Neutrophil (primary cell): ENCODE measurements at regions not wholly inside any gene's neighbourhood (a gene's known extent, or its start where the extent isn't known, plus 50 kb on each side); places are given as distances from the start of the nearest gene placed in this dataset.
"Not testable (repeated sequence)": the region's sequence is repeated elsewhere in the genome, so short reads cannot be mapped to it uniquely, and the experiment has no call there.

ENCODE experiments used
- H3K27ac ChIP-seq: fragments of 200-600 bp; sonication (generic); 2 replicates; pipeline ENCODE4 v1.5.1; 2016; ENCODE audit warnings: mild to moderate bottlenecking, moderate library complexity
- H3K27me3 ChIP-seq: fragments of 200-600 bp; sonication (generic); 2 replicates; pipeline ENCODE4 v1.6.0; 2016; ENCODE audit warnings: mild to moderate bottlenecking
- H3K36me3 ChIP-seq: fragments of 200-600 bp; sonication (generic); 2 replicates; pipeline ENCODE4 v1.5.1; 2017
- H3K4me1 ChIP-seq, 2 experiments: fragments of 200-600 bp in 1 of 2; sonication (generic) in 1 of 2; 1 replicate in 1 of 2; 2 replicates in 1 of 2; pipeline versions ENCODE4 v1.5.1 to v1.6.1; 2013 to 2016; ENCODE audit warnings: low read depth in 1 of 2, low read length in 1 of 2, mild to moderate bottlenecking in 1 of 2, moderate library complexity in 1 of 2; ENCODE audit not compliant: control insufficient read depth in 1 of 2, insufficient read depth in 1 of 2
- H3K4me3 ChIP-seq, 2 experiments: fragments of 200-600 bp in 1 of 2; sonication (generic) in 1 of 2; 1 replicate in 1 of 2; 2 replicates in 1 of 2; pipeline ENCODE4 v1.5.1; 2013 to 2016; ENCODE audit warnings: low read depth in 1 of 2, low read length in 1 of 2, mild to moderate bottlenecking in 1 of 2, moderate library complexity in 1 of 2
- H3K9me3 ChIP-seq: fragments of 200-600 bp; sonication (generic); 2 replicates; pipeline ENCODE4 v1.5.1; 2016
- CTCF ChIP-seq: fragments of 200-600 bp; sonication (generic); IDR thresholded peaks from 2 replicates; pipeline ENCODE4 v1.5.1; 2016; ENCODE audit warnings: antibody characterized with exemption

- TF ChIP-seq CTCF: no peak
- no peaks in the 10 kb centered on the region for H3K4me1 ChIP-seq
- no peaks in the 10 kb centered on the region for H3K27me3 ChIP-seq
- no peak overlapping the region for H3K27ac ChIP-seq
- no peaks in the 10 kb centered on the region for H3K9me3 ChIP-seq
- no peaks in the 10 kb centered on the region for H3K36me3 ChIP-seq
- H3K4me3 ChIP-seq: no peak overlapping the region
These were observed 1030.2 kb upstream of the SEMA6A start for GRCh38 chr5:117604845-117605244.

GRCh38 chr5:117599811-117600210 is 1025.2 kb upstream of the SEMA6A start:
- not testable (repeated sequence) for H3K9me3 ChIP-seq, H3K27me3 ChIP-seq, H3K27ac ChIP-seq, H3K4me3 ChIP-seq, H3K4me1 ChIP-seq, H3K36me3 ChIP-seq

DNA sequence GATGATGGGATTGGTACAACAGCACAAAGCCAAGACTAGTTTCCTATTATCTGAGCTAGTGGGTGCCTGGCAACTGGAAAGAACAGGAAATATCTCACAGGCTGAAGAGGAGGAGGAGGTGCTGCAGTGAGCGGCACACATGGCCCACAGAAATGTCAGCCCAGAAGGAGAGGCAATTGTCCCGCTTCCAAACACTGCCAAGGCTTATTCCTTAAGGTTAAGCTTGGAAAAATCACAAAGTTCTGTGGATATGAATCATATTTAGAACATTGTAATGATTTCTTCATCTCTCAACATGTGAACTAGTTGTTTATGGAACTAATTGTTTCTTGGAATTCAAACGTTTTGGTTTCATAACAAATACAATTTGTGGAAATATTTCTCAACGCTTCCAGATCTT is 1019.5 kb upstream of the SEMA6A start:
- Histone ChIP-seq H3K36me3 (no peaks in the 10 kb centered on the region), H3K27ac (no peak overlapping the region), H3K4me1 (no peaks in the 10 kb centered on the region), H3K4me3 (no peak overlapping the region), H3K27me3 (no peaks in the 10 kb centered on the region), H3K9me3 (no peaks in the 10 kb centered on the region)
- TF ChIP-seq CTCF: no peak

DNA sequence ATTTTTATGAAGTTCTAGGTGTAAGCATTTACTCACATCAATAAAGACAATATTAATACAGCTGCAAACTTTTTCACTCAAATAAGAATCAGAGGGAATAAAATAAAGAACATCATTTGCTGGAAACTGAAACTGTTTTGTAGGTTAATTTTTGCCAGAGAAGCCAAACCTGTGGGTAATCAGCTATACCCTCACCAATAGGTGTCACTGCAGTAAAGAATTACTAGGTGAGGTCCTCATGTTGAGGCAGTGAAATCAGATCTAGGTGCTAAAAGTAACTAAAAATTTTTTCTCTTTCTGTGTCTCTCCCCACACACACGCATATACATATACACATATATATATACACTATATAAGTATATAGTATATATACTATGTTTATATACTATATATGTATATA is 1016.3 kb upstream of the SEMA6A start:
- no peaks in the 10 kb centered on the region for H3K4me1 ChIP-seq
- H3K27me3 ChIP-seq: no peaks in the 10 kb centered on the region
- H3K36me3 ChIP-seq: no peaks in the 10 kb centered on the region
- H3K9me3 ChIP-seq: no peaks in the 10 kb centered on the region
- TF ChIP-seq CTCF: no peak
- no peak overlapping the region for H3K4me3 ChIP-seq
- H3K27ac ChIP-seq: no peak overlapping the region

DNA sequence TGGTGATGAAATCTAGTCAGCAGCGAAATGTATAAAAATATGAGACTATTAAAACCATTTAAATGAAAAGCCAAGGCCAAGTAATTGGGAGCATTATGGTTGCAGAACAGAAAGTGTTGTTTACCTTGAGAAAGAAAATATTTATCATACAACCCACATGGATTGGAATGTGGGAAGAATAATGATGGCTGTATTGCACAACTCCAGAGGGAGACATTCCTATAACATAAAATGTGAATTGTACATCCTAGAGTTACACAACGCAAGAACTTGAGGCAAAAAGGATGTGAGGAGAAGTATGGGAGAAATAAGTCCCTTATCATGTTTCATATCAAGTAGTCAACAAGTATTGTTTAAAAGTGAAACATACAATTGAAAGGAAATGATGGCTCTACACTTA is 1014.0 kb upstream of the SEMA6A start:
- no peak for TF ChIP-seq CTCF

DNA sequence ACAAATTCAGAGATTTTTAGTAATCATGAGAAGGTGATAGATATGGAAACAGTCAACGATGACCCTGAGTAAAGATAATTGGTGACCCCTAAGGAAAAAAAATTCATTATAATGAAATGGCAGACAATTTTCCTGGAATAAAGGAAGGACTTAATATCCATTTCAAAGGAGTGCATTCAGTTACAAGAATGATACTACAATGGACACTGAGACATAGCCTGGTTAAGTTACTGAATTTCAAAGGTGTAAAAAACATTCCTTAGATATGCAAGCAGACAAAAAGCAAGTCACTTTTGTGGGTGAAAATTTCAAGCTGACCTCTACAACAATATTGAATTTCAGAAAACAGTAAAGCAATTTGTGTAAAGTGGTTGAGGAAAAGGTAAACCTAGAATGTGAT is 1012.5 kb upstream of the SEMA6A start:
- H3K9me3 ChIP-seq: no peaks in the 10 kb centered on the region
- no peaks in the 10 kb centered on the region for H3K27me3 ChIP-seq
- H3K36me3 ChIP-seq: no peaks in the 10 kb centered on the region
- no peaks in the 10 kb centered on the region for H3K4me1 ChIP-seq
- no peak overlapping the region for H3K4me3 ChIP-seq
- no peak for TF ChIP-seq CTCF
- no peak overlapping the region for H3K27ac ChIP-seq

More for the DNA sequence above, 1014.0 kb upstream of the SEMA6A start:
- no peaks in the 10 kb centered on the region for H3K36me3 ChIP-seq
- H3K4me1 ChIP-seq: no peaks in the 10 kb centered on the region
- H3K27ac ChIP-seq: no peak overlapping the region
- no peak overlapping the region for H3K4me3 ChIP-seq
- no peaks in the 10 kb centered on the region for H3K9me3 ChIP-seq
- H3K27me3 ChIP-seq: no peaks in the 10 kb centered on the region
